Activated CD4-positive, alpha-beta T cell treated with anti-CD3 and anti-CD28 coated beads, Interleukin-10, Interleukin-2, amounts not matched to agents 100 ng/mL and 50 ng/mL, durations not matched to agents 16 hours and 8 hours (primary cell): ENCODE measurements at regions not wholly inside any gene's neighbourhood (a gene's known extent, or its start where the extent isn't known, plus 50 kb on each side); places are given as distances from the start of the nearest gene placed in this dataset.

Source experiments
- DNase-seq: peaks from one replicate; pipeline ENCODE4 v3.0.0-alpha.2; 2020

DNA sequence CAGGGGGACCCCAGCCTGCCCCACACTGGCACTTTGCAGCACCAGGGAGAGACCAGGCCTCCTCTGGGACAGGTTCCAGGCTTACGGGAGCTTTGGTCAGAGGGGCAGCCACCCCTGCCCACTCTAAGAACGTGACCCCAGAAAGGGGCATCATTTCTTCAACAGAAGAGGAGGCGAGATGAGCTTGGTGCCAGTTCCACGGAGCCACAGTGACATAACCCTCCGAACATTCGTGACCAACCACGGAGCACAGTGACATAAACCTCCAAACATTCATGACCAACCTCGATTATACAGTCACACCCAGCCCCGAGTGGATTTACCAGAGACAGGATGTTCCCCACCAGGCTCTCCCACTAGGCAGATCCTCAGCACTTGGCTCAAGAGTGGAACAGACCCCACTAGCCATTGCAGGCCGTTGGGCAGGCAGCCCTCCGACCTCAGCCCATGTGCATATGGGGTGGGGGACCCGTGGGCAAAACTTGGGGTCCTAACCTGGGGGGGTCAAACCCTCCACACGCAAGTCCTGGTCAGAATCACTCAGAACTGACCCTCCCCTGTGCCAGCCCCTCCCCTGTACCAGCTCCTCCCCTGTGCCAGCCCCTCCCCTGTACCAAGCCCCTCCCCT is 112.9 kb downstream of the METRNL start:
- no peak for DNase-seq

- DNase-seq: peak; percentile 39
Observed at GRCh38 chr17:83192789-83193335, 113.5 kb downstream of the METRNL start.

- DNase-seq: no peak
Observed at GRCh38 chr17:83193336-83194185, 114.2 kb downstream of the METRNL start.

GRCh38 chr17:83194186-83194561 is 114.8 kb downstream of the METRNL start:
- no peak for DNase-seq

DNA sequence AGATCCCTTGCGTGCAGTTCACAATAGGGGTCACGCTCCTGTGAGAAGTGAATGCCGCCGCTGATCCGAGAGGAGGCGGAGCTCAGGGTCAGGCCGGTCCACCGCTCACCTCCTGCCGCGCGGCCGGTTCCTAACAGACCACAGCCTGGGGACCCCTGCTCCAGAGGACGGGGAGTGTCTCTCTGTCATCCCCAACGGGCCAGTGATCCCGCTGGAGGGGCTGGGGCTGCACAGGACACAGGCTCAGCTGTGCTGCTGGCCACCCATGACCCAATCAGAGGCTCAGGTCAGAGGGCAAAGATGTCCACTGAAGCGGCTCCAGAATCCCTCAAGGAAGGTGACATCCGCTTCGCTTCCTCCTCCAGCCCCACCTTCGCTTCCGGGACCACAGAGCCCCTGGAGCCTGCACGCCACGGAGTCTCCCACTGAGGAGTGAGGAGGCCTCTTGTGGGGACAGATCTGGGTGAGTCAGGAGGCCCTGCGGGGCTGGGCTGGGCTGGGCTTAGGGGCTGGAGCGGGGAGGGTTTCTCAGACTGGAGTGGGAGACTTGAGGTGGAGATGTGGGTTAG is 115.4 kb downstream of the METRNL start:
- DNase-seq: no peak

DNA sequence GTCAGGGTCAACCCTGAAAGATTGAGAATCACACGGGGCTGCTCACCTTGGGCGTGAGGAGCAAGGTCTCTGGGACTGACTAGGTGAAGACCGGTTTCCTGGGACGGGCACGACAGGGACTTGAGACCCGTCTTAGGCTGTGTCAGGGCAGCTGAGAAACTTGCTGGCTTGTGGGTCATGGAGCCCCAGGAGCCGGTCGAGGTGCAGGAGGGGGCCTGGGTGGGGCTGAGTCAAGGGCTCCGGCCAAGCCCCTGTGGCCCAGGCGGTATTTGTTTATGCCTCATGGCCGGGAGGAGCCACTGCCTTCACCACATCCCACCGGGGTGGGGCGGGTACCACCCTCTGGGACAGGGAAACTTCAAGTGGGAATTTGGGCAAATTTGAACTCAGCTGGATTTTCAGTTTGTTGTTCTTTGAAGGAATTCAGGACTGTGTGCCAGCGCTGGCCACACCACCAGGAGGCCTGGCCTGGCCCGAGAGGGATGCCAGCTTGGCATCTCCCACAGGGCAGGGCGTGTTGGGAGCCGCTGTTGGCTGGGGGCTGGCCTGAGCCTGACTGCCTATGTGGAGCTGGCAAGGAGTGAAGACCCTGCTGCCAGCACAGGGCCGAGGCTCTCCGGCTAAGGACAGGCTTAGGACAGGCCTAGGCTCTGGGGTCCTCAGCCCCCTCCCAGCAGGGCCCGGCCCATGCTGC is 116.1 kb downstream of the METRNL start:
- no peak for DNase-seq

DNA sequence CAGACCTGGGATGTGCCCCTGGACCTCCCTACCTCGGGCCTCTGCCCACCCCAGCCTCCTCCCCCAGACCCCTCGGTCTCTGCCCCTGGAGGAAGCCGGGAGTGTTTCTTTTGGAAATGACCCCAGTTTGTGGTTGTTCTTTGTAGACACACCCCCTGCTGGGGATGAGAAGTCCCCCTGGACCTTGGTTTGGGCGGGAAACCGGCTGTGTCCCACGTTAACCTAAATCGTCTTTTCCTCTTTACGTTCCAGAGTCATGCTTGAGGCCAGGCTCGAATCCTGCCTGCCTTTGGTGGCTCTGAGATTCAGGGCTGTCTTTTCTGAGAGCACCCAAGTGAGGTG is 116.6 kb downstream of the METRNL start:
- no peak for DNase-seq

DNA sequence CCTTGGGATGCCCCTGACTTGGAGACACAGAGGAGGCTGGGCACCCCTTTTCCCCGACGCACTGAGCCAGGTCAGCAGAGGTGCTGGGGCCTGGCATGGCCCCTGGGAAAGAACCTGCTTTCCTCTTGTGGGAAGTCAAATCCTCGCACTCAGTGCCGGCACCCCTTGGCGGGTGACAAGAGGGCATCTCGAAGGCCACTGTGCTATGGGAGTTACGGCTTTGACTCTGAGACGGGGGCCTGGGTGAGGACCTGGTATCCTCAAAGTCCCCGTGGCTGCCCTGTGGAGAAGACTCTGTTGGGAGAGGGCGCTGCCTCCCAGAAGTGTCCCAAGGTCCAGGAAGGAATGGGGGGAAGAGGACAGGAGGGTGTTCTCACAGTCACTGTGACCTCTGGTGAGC is 117.0 kb downstream of the METRNL start:
- DNase-seq: no peak

- no peak for DNase-seq
Observed at GRCh38 chr17:83196973-83197880, 117.8 kb downstream of the METRNL start.

- DNase-seq: peak; percentile 27
Observed at GRCh38 chr17:83198366-83199341, 119.2 kb downstream of the METRNL start.

DNA sequence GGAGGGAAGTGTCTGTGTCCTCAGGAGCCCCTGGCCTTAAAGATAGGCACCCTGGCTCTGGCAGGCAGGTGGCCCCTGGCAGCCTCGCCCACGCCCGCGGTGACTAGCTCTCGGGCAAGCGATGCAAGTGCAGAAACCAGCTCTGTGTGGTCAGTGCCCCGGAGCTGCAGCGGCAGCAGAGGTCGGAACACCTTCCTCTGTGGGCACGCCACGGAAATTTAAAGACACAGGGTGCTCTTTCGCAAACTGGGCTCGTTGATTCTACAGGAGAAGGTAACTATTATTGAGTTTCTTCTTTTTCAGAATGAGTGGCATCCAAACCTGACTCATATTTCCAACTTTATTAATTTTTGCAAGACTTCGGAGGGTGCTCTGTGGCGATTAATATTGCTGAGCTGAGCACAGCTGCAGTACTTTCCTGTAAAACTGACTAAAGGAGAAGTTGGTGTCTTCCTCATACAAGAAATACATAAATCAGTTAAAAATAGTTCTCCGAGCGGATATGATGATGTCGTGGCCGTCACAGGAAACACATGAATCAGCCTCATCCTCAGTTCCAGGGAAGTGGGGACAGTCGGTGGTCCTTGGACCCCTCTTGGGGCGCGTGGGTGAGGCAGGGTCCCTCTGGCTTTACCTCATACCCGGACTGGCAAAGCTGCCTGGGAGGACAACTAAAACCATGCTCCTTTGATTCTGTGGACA is 120.2 kb downstream of the METRNL start:
- peak; percentile 90 for DNase-seq

- DNase-seq: peak; percentile 93
Observed at GRCh38 chr17:83200231-83200699, 120.9 kb downstream of the METRNL start.

DNA sequence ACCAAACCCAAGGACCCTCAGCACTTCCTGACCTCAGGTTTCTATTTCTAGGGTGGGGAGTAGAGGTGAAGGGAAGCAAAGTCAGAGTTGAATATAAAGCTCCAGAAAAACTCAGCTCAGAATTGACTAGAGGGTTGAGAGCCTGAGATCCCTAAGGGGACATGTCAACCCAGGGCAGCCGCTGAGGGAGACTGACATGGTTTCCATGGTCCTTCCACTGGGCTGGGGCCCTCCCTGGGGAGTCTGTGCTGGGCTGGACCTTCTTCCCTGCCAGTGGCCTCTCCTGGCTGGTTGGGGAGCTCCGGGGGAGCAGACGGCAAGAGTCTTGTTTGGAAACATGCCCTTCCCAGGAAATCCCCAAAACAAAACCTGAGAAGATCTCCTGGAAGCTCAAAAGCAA is 121.3 kb downstream of the METRNL start:
- DNase-seq: no peak

GRCh38 chr17:83201206-83202001 is 122.0 kb downstream of the METRNL start:
- DNase-seq: no peak

GRCh38 chr17:83202002-83203000 is 122.9 kb downstream of the METRNL start:
- no peak for DNase-seq

DNA sequence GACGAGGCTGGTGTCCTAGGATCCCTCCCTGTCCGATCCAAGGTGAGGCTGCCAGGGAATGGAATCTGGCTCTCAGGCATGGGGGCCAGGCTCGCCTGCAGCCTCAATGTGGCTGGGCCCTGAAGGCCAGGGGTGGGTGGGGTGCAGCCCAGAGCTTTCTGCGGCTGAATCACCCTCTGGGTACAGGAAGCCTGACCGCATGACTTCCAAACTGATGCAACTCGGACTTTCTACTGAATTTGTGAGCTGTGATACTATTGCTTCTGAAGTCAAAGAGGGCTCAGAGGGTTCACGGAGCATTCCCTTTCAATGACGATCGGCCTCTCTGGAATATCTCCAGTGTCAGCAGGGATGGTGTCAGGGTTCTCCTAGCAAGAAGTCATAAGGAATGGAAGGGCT is 123.7 kb downstream of the METRNL start:
- DNase-seq: peak; percentile 31

DNA sequence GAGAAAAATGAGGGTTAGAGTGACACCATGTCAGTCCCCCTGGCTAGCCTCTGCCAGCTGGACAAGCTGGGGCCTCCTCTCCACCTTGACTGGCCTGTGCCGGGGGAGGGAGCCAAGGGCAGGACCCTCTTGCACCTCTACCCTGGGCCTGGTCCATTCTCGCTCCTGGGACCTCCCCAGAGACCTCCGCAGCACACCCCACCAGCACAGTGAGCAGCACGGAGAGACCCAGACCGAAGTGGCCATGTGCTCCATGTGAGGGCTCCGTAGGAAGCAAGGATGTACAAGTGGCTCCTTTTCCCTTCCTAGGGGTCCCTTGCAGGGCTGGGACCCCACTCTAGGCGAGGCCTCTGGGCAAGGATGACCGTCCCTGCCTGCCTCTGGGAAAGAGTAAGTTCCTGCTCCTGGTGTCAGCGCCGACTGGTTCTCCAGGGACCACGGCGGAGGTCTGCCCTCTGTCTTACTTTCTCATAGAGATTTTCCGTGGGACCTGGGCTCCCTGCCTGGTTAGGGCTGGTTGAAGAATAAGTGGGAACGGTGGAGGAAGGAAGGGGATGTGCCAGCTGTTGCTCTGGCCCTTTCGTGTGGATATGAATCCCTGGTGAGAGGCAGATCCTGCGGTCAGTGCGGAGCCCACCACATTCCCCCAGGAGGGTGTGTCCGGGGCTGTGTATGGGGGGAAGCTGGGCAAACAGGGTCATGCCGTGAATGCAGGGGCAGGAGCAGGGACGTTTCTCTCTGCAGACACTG is 124.2 kb downstream of the METRNL start:
- DNase-seq: no peak
